HG03432 (cell line): ENCODE measurements at regions not wholly inside any gene's neighbourhood (a gene's known extent, or its start where the extent isn't known, plus 50 kb on each side); places are given as distances from the start of the nearest gene placed in this dataset.
A peak's percentile ranks its signal among the peaks of the same experiment; 100 is the strongest.

Source experiments
- ATAC-seq: cut with Tn5 transposase; IDR thresholded peaks from one replicate; pipeline ENCODE4 v1.9.1; 2021; ENCODE audit warnings: mild to moderate bottlenecking, moderate library complexity; ENCODE audit not compliant: unreplicated experiment

GRCh38 chr1:72697410-72697809, 415.1 kb upstream of the NEGR1 start:
- ATAC-seq: no peak

GRCh38 chr1:72693899-72694298, 411.6 kb upstream of the NEGR1 start:
- no peak for ATAC-seq

DNA sequence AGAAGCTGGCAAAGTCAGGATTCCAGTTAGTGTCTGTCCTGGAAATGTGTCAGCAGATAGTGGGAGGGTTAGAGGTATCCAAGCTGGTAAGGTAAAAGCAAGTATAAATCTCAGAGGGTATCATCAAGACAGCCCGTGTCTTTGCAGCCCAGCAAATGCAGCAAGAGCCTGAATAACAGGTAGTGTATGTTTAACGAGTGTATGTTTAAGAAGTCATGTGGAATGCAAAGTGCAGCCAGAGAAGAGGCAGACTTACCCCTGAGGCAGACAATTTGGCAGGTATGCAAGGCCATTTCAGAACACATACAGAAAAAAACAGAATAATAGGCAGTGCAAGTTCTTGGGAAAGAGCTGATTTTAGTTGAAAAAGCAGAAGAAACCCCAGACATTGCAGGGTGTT, 411.0 kb upstream of the NEGR1 start:
- no peak for ATAC-seq

- ATAC-seq: no peak
Observed at GRCh38 chr1:72690871-72691270, 408.5 kb upstream of the NEGR1 start.

GRCh38 chr1:72678683-72679082, 396.3 kb upstream of the NEGR1 start:
- ATAC-seq: no peak

- ATAC-seq: no peak
Observed at GRCh38 chr1:72670902-72671301, 388.6 kb upstream of the NEGR1 start.

DNA sequence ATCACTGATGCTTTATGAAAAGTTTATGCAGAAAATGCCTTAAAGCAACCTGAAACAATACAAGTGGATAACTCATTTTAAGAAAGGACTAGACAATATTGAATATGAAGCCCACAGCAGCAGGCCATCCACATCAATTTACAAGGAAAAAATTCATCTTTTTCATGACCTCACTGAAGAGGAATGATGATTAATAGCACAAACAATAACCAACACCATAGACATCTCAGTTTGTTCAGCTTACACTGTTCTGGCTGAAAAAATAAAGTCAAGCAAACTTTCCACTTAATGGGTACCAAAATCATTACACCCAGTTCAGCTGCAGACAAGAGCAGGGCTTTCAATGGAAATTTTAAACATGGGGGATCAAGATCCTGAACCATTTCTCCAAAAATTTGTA, 380.6 kb upstream of the NEGR1 start:
- ATAC-seq: no peak

DNA sequence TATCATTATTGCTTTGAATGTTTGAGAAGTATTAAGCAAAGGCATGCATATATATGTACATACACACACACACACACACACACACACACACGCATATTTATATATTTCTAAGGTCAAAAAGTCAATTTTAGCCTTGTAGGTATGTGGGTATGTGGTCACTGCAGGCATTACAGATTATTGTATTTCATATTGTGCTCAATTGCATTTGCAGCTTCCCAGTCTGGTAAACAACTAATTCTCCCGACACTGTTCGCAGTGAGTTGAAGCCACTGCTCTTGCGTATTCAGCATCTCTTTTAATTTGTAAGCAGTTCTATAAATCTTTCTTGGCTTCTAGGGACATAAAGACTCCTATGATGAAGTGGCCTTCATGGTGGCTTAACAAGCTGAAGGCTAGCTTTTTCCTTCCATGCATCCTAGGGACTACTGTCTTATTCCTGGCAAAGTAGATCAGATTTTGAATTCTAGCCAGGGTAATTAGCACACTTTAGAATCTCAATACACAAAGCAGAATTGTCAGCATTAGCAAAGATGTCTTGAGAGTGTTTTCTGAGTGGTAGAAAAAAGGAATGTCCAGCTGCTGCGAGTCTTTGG, 368.6 kb upstream of the NEGR1 start:
- no peak for ATAC-seq

DNA sequence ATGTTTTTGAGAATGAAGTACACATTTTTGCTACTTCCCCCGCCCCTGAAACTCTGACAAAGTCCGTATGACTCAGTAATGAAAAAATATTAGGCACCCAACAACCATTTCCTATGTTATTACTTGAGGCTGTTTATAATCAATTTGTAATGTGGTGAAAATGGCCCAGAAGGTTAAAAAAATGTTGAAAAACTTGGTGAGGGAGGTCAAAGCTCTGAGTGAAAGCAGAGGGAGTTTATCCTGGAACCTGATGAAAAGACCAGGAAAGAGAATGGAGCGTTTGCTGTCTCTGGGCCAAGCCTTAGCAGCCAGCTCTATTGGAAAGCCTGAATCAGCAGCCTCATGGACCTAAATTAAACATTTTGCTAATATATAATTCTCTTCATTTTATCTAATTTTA, 367.7 kb upstream of the NEGR1 start:
- ATAC-seq: no peak

- ATAC-seq: no peak
Observed at GRCh38 chr1:72649211-72649888, 367.0 kb upstream of the NEGR1 start.

DNA sequence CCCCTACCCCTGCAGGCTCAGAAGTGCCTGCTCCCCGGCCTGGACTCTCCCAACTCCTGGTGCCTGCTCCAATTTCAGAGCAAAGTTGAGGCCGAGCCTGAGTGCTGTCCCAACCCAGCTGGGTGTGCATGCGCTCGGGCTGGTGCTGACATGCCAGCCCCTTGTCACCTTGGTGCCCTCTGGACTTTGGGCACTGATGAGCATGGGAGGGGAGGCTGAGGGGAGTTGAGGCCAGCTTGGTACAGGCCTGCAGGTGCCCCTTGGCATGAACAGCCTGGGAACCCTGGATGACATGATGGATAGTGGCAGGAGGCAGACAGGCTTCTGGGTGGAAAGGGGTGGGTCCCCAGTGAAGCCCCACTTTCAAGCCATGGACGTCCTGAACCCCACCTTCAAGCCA, 366.1 kb upstream of the NEGR1 start:
- no peak for ATAC-seq

DNA sequence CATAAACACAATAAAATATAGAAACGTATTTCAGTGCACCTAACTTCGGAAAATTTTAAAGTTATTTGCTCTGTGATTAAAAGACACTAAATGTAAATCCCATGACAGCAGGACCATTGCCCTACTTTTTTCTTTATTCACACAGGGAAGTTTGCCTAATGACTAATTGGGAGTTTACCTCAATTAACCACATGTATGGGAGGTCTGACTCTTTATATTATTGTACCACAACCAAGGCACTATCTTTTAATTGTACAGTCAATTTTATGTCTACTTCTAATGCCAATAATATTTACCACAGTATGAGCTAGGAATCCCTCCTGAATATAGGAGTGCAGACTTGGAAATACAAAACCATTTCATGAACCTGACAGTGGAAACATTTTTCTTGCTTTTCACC, 360.8 kb upstream of the NEGR1 start:
- no peak for ATAC-seq

GRCh38 chr1:72637593-72637992, 355.3 kb upstream of the NEGR1 start:
- ATAC-seq: no peak

DNA sequence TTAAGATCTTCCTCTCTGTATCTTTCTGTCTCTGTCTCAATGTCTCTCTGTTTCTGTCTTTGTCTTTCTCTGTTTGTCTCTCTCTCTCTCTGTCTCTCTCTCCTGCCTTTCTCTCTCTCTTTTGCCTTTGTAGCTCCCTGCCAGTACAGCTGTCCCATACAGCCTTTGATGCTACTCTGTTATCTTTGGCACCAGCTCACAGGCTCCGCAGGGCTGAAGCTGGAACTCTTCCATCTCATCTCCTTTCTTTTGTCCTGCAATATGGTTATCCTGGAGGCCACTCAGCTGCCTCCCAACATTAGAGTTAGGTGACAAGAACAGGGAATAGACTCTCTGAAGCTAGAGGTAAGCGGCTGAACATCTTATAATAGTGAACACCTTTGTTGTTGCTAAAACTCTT, 354.3 kb upstream of the NEGR1 start:
- no peak for ATAC-seq

DNA sequence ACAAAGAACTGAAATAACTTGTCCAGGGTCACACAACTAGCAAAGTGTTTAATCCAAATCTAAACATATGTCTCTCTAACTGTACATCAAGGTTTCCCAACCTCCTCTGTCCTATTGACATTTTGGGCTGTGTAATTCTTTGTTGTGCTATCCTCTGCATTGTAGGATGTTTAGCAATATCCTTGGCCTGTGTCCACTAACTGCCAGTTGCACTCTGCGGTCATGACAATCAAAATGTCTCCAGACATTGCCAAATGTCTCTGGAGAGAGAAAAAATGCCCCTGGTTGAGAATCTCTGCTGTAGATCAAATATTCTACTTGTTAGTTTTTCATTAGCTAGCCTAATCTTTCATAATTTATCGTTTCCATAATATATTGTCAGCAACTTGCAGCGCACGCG, 353.4 kb upstream of the NEGR1 start:
- ATAC-seq: no peak

- no peak for ATAC-seq
Observed at GRCh38 chr1:72634946-72635345, 352.6 kb upstream of the NEGR1 start.

GRCh38 chr1:72631449-72631848, 349.1 kb upstream of the NEGR1 start:
- ATAC-seq: no peak

- peak; percentile 95 for ATAC-seq
Observed at GRCh38 chr1:72623299-72623708, 341.0 kb upstream of the NEGR1 start.

DNA sequence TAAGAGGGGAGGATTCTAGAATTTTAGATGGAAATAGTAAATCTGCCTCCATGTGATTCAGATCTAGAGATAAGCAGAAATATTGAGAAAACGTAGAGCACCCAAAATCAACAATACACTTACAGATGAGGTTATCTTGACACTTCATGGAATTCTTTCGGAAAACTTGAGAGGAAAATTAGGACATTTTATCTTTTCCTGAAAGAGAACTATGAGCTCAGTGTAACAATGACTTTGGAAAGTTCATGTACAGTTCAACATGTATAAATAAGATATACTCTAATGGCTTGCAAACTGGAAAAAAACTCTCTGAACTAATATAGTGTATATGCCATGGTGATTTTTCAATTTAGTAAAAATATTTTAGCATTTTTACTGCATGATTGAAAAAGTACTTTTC, 338.1 kb upstream of the NEGR1 start:
- ATAC-seq: no peak

- no peak for ATAC-seq
Observed at GRCh38 chr1:72606216-72606810, 324.0 kb upstream of the NEGR1 start.

GRCh38 chr1:72601035-72601674, 318.8 kb upstream of the NEGR1 start:
- no peak for ATAC-seq

- ATAC-seq: no peak
Observed at GRCh38 chr1:72586023-72586685, 303.8 kb upstream of the NEGR1 start.
